HEK293 (cell line): ENCODE measurements at regions not wholly inside any gene's neighbourhood (a gene's known extent, or its start where the extent isn't known, plus 50 kb on each side); places are given as distances from the start of the nearest gene placed in this dataset.

Source experiments
- CTCF ChIA-PET: fragments of 350-600 bp; formaldehyde crosslinking; extraction: SDS; loops from one replicate; lab custom pipeline; 2021; ENCODE audit warnings: antibody characterized with exemption; lab: Yijun Ruan, JAX
- POLR2A ChIA-PET: fragments of 300-600 bp; formaldehyde crosslinking; extraction: SDS; loops from one replicate; lab custom pipeline; 2020; ENCODE audit warnings: antibody characterized with exemption, inconsistent platforms; lab: Yijun Ruan, JAX
- H3K27ac ChIP-seq: fragments of 200-500 bp; sonication (Bioruptor generic); 2 replicates; pipeline ENCODE4 v1.5.1; 2014; ENCODE audit warnings: low read depth, low read length, control low read depth, inconsistent platforms; ENCODE audit errors: extremely low read depth
- H3K36me3 ChIP-seq, 2 experiments: fragments of 200-500 bp in 1 of 2; sonication (Bioruptor generic) in 1 of 2; 1 replicate in 1 of 2; 2 replicates in 1 of 2; pipeline ENCODE4 v1.5.1; 2014 to 2017; ENCODE audit warnings: inconsistent platforms in 2 of 2, low read length in 2 of 2; ENCODE audit not compliant: control insufficient read depth in 2 of 2, insufficient read depth in 1 of 2
- H3K4me1 ChIP-seq: fragments of 200-500 bp; sonication (Bioruptor generic); 2 replicates; pipeline ENCODE4 v1.5.1; 2014; ENCODE audit warnings: mild to moderate bottlenecking, low read length, inconsistent platforms; ENCODE audit not compliant: control insufficient read depth, insufficient read depth
- H3K4me3 ChIP-seq: 2 replicates; pipeline ENCODE4 v1.5.1; 2011; ENCODE audit warnings: low read depth, mild to moderate bottlenecking, control low read depth, low read length, moderate library complexity
- H3K9me3 ChIP-seq: fragments of 200-500 bp; sonication (Bioruptor generic); 2 replicates; pipeline ENCODE4 v1.5.1; 2014; ENCODE audit warnings: low read depth, low read length, inconsistent platforms; ENCODE audit not compliant: control insufficient read depth, insufficient read depth
- FEZF1 ChIP-seq: fragments of 450-650 bp; formaldehyde crosslinking; IDR thresholded peaks from 2 replicates; pipeline ENCODE4 v1.5.1; 2016; ENCODE audit warnings: missing biosample characterization, missing genetic modification characterization
- PATZ1 ChIP-seq: fragments of 450-650 bp; formaldehyde crosslinking; IDR thresholded peaks from 2 replicates; pipeline ENCODE4 v1.5.1; 2016; ENCODE audit warnings: missing biosample characterization, missing genetic modification characterization
- SETDB1 ChIP-seq: IDR thresholded peaks from one replicate; pipeline ENCODE4 v1.6.1; 2017; ENCODE audit warnings: mild to moderate bottlenecking, low read length, moderate library complexity, mixed read lengths; ENCODE audit not compliant: insufficient read length
- ZBTB1 ChIP-seq: fragments of 450-650 bp; formaldehyde crosslinking; IDR thresholded peaks from 2 replicates; pipeline ENCODE4 v1.5.1; 2016; ENCODE audit warnings: missing biosample characterization, missing genetic modification characterization
- ZNF138 ChIP-seq: fragments of 450-650 bp; formaldehyde crosslinking; IDR thresholded peaks from 2 replicates; pipeline ENCODE4 v1.5.1; 2016; ENCODE audit warnings: missing biosample characterization, missing genetic modification characterization, borderline replicate concordance
- ZNF202 ChIP-seq: fragments of 450-650 bp; formaldehyde crosslinking; IDR thresholded peaks from 2 replicates; pipeline ENCODE4 v1.5.1; 2016; ENCODE audit warnings: missing biosample characterization, missing genetic modification characterization, borderline replicate concordance
- ZNF610 ChIP-seq: fragments of 450-650 bp; formaldehyde crosslinking; IDR thresholded peaks from 2 replicates; pipeline ENCODE4 v1.5.1; 2016; ENCODE audit warnings: missing biosample characterization, missing genetic modification characterization, borderline replicate concordance
- ZNF785 ChIP-seq: fragments of 450-650 bp; formaldehyde crosslinking; IDR thresholded peaks from 2 replicates; pipeline ENCODE4 v1.5.1; 2016; ENCODE audit warnings: missing biosample characterization, missing genetic modification characterization
- TF ChIP-seq, protein P1 (sequence below): fragments of 450-650 bp; formaldehyde crosslinking; IDR thresholded peaks from 2 replicates; pipeline ENCODE4 v1.5.1; 2017; ENCODE audit warnings: missing biosample characterization, missing genetic modification characterization
- TF ChIP-seq, protein P2 (sequence below): fragments of 450-650 bp; formaldehyde crosslinking; IDR thresholded peaks from 2 replicates; pipeline ENCODE4 v1.5.1; 2016; ENCODE audit warnings: missing biosample characterization, missing genetic modification characterization
- TF ChIP-seq, protein P3 (sequence below): fragments of 450-650 bp; formaldehyde crosslinking; IDR thresholded peaks from 2 replicates; pipeline ENCODE4 v1.5.1; 2016; ENCODE audit warnings: missing biosample characterization, missing genetic modification characterization

- TF ChIP-seq ZNF785 (no peak), ZNF202 (tag by site-specific recombination) (no peak), ZBTB1 (no peak)
- Histone ChIP-seq H3K4me3 (no peak overlapping the region), H3K36me3 (no peaks in the 10 kb centered on the region), H3K4me1 (no peaks in the 10 kb centered on the region), H3K27ac (no peak overlapping the region), H3K9me3 (no peaks in the 10 kb centered on the region; the same call in 1 of the 2 replicates)
- ChIA-PET CTCF (interaction anchor here (3.1 kb wide), 1 partner anchor 9 kb away, joined by 12 read pairs; no protein-coding TSS in a partner anchor), POLR2A (no interaction called here)
These were observed 77.8 kb downstream of the PLK2 start for GRCh38 chr5:58382131-58382534.

- ChIA-PET CTCF (interaction anchor here (3.1 kb wide), 1 partner anchor 10 kb away, joined by 12 read pairs; no protein-coding TSS in a partner anchor), POLR2A (no interaction called here)
- Histone ChIP-seq H3K4me1 (no peaks in the 10 kb centered on the region), H3K4me3 (no peak overlapping the region), H3K27ac (no peak overlapping the region), H3K9me3 (no peaks in the 10 kb centered on the region; the same call in 1 of the 2 replicates), H3K36me3 (no peaks in the 10 kb centered on the region)
- TF ChIP-seq PATZ1 (tag by site-specific recombination) (no peak), ZNF138 (no peak), FEZF1 (tag by site-specific recombination) (no peak)
- TF ChIP-seq, protein P1, sequence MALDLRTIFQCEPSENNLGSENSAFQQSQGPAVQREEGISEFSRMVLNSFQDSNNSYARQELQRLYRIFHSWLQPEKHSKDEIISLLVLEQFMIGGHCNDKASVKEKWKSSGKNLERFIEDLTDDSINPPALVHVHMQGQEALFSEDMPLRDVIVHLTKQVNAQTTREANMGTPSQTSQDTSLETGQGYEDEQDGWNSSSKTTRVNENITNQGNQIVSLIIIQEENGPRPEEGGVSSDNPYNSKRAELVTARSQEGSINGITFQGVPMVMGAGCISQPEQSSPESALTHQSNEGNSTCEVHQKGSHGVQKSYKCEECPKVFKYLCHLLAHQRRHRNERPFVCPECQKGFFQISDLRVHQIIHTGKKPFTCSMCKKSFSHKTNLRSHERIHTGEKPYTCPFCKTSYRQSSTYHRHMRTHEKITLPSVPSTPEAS (tag by site-specific recombination), result no peak
- TF ChIP-seq, protein P2, sequence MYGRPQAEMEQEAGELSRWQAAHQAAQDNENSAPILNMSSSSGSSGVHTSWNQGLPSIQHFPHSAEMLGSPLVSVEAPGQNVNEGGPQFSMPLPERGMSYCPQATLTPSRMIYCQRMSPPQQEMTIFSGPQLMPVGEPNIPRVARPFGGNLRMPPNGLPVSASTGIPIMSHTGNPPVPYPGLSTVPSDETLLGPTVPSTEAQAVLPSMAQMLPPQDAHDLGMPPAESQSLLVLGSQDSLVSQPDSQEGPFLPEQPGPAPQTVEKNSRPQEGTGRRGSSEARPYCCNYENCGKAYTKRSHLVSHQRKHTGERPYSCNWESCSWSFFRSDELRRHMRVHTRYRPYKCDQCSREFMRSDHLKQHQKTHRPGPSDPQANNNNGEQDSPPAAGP (tag by site-specific recombination), result no peak
These were observed 78.3 kb downstream of the PLK2 start for GRCh38 chr5:58381566-58381965.

DNA sequence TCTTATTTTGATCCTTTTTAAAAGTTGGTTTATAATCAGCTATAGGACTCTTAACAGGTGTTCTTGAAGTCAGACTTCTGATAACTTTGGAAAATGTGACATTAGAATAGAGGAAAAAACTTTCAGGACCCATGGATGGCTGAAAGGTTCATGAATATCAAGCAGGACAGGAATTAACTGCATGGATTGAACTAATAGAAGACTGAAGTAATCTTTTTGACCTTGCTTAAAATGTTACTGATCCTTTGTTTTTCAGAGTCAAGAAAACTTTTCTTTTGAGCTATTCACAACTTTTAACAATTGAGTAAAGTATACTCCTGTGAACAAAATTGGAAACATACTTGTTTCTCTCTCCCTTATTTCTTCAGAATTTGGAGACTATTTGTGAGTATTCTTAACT, 79.2 kb downstream of the PLK2 start:
- CTCF ChIA-PET, result interaction anchor here (0.7 to 3.1 kb wide), 2 partner anchors 11 to 1083 kb away, joined by 6 to 12 read pairs; no protein-coding TSS in a partner anchor
- Histone ChIP-seq H3K4me1 (no peaks in the 10 kb centered on the region), H3K4me3 (no peak overlapping the region), H3K27ac (no peak overlapping the region), H3K9me3 (no peaks in the 10 kb centered on the region; the same call in 1 of the 2 replicates), H3K36me3 (no peaks in the 10 kb centered on the region)
- peak; percentile 98 for TF ChIP-seq SETDB1
- TF ChIP-seq, protein P3, sequence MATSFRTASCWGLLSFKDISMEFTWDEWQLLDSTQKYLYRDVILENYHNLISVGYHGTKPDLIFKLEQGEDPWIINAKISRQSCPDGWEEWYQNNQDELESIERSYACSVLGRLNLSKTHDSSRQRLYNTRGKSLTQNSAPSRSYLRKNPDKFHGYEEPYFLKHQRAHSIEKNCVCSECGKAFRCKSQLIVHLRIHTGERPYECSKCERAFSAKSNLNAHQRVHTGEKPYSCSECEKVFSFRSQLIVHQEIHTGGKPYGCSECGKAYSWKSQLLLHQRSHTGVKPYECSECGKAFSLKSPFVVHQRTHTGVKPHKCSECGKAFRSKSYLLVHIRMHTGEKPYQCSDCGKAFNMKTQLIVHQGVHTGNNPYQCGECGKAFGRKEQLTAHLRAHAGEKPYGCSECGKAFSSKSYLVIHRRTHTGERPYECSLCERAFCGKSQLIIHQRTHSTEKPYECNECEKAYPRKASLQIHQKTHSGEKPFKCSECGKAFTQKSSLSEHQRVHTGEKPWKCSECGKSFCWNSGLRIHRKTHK, result no peak
- no peak for TF ChIP-seq ZNF610 (tag by site-specific recombination)
- POLR2A ChIA-PET, result no interaction called here
